Fibroblast of mammary gland (primary cell): ENCODE measurements at regions not wholly inside any gene's neighbourhood (a gene's known extent, or its start where the extent isn't known, plus 50 kb on each side); places are given as distances from the start of the nearest gene placed in this dataset.

Experiments
- DNase-seq: peaks from one replicate; pipeline ENCODE4 v3.0.0-alpha.2; 2010; ENCODE audit warnings: low read depth
- H3K4me3 ChIP-seq: 2 replicates; pipeline ENCODE4 v1.5.1; 2011; ENCODE audit warnings: low read depth, mild to moderate bottlenecking, low read length, moderate library complexity; ENCODE audit not compliant: control insufficient read depth
- CTCF ChIP-seq: conservative IDR thresholded peaks from 2 replicates; pipeline ENCODE4 v1.5.1; 2011; ENCODE audit warnings: low read depth, low read length, inconsistent platforms; ENCODE audit not compliant: control insufficient read depth, insufficient read depth

- H3K4me3 ChIP-seq, result no peak overlapping the region
- no peak for DNase-seq
- TF ChIP-seq CTCF, result no peak
Measured at GRCh38 chr2:167859676-167860075, 387.7 kb downstream of the STK39 start.

GRCh38 chr2:167858086-167858485 lies 389.3 kb downstream of the STK39 start:
- TF ChIP-seq CTCF, result no peak
- H3K4me3 ChIP-seq, result no peak overlapping the region
- DNase-seq, result no peak

- no peak for TF ChIP-seq CTCF
- DNase-seq, result no peak
- no peak overlapping the region for H3K4me3 ChIP-seq
Measured at GRCh38 chr2:167857416-167857815, 390.0 kb downstream of the STK39 start.

GRCh38 chr2:167856190-167856589 lies 391.2 kb downstream of the STK39 start:
- no peak for TF ChIP-seq CTCF
- DNase-seq, result no peak
- no peak overlapping the region for H3K4me3 ChIP-seq

GRCh38 chr2:167855211-167855610 lies 392.2 kb downstream of the STK39 start:
- DNase-seq, result no peak
- no peak for TF ChIP-seq CTCF
- no peak overlapping the region for H3K4me3 ChIP-seq

GRCh38 chr2:167853717-167854116 lies 393.7 kb downstream of the STK39 start:
- no peak for TF ChIP-seq CTCF
- no peak overlapping the region for H3K4me3 ChIP-seq
- no peak for DNase-seq

GRCh38 chr2:167851876-167852275 lies 395.5 kb downstream of the STK39 start:
- no peak overlapping the region for H3K4me3 ChIP-seq
- no peak for TF ChIP-seq CTCF
- no peak for DNase-seq
